HG02938 (cell line): ENCODE measurements at regions not wholly inside any gene's neighbourhood (a gene's known extent, or its start where the extent isn't known, plus 50 kb on each side); places are given as distances from the start of the nearest gene placed in this dataset.
"Not testable (repeated sequence)": the region's sequence is repeated elsewhere in the genome, so short reads cannot be mapped to it uniquely, and the experiment has no call there.

Source experiments
- ATAC-seq: cut with Tn5 transposase; IDR thresholded peaks from one replicate; pipeline ENCODE4 v1.9.1; 2021; ENCODE audit warnings: mild to moderate bottlenecking, moderate library complexity; ENCODE audit not compliant: unreplicated experiment

GRCh38 chr22:48503876-48504275 lies 1323.8 kb downstream of the BRD1 start:
- ATAC-seq, result no peak

DNA sequence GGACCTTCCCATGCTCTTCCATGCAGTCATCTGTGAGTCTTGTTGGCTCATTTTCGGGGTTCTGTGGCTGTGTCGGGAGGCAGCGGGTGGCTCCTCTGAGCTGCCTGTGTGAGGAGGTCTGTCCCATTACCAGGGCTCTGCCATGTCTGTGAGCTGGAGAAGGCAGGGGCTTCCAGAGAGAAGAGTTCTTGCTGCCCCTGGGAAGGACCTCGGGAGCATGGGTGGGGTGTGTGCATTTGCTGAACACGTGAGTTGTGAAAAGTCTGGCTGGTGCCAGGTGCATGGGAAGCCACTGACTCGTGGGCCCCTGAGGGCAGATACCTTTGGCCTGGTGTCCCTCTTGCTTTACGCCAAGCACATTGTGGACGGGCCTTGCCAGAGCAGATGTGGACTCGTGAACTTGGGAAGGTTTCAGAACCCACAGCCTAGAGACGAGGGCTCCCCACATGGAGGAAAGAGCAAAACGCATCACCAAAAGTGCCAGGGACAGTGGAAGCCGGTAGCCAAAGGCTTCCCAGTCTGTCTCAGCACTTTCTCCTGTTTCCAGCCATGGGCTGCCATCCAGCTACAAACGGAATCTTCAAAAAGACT lies 1324.5 kb downstream of the BRD1 start:
- ATAC-seq, result no peak

GRCh38 chr22:48501231-48501750 lies 1326.4 kb downstream of the BRD1 start:
- ATAC-seq, result no peak

DNA sequence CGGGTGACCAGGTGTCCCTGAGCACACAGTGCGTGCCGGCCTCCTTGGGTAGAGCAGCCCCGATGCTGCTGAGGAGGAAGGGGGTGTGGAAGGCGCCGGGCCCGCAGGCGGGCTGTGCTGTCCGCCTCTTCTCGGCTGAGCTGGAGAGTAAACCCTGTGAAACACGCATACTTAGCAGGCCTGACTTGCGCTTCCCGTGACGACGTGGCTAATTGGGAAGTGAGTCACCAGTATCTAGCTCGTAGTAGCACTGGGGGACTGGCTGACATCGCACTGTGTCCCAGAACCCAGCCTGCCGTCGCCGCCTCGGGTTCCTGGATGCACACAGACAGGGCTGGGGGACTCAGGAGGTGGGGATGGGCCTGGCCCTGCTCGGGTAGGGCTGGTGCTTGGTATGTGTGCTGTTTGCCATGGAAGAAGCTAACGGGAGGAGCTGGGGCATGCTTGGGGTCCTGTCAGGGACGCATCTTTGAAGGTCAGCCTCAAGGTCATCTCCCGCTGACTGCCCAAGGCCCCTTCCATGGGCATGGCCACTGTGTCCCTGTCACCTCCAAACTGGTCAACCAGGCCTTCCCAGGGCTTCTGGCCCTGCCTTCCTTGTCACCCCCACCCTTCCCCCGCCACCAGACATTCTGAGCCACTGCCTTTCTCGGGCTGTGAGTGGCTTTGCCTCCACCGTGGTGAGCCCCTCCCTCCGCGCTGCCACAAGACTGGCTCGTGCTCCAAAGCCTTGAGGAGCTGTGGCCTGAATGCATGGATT lies 1327.0 kb downstream of the BRD1 start:
- no peak for ATAC-seq

DNA sequence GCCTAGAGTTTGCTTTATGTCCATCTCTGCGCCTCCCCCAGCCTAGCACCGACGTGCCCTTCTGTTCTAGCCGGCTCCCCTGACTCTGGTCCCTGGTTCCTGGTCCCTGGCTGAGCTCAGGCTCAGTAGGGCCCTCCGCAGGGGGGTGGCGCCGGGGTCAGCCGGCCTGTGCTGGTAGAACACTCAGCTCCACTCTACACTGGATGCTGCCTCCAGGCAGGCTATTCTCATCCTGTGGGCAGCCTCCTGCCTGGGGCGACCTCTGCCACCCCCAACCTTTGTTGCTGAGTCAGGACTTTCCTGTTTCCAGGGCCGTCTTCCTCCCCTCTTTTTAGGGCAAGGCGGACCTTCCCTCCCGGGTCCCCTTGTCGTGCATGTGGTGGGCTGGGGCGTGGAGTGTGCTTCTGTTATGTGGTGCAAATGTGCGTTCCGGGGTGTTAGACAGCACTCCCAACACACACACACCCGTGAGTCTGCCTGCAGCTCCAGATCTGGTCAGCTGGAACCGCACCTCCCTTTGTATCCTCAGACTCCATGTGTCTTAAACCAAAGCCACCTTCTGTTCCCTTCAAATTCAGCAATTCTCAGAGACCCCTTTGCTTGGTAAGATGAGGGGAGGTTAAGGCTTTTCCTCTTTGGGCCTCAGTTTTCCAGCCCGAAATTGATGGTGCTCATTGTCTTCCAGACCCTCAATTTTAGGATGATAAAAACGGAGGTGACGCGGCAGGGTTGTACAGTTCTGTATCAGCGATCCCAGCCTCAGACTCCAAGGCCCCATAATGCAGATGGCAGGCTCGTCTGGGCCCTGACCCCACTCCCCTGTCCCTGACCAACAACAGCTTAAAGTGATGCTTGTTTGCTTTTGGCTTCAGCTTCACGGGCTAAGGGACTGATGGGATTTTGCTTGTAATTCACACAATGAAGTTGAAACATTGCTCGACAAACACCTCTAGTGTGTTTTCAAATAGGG lies 1327.9 kb downstream of the BRD1 start:
- ATAC-seq, result no peak

DNA sequence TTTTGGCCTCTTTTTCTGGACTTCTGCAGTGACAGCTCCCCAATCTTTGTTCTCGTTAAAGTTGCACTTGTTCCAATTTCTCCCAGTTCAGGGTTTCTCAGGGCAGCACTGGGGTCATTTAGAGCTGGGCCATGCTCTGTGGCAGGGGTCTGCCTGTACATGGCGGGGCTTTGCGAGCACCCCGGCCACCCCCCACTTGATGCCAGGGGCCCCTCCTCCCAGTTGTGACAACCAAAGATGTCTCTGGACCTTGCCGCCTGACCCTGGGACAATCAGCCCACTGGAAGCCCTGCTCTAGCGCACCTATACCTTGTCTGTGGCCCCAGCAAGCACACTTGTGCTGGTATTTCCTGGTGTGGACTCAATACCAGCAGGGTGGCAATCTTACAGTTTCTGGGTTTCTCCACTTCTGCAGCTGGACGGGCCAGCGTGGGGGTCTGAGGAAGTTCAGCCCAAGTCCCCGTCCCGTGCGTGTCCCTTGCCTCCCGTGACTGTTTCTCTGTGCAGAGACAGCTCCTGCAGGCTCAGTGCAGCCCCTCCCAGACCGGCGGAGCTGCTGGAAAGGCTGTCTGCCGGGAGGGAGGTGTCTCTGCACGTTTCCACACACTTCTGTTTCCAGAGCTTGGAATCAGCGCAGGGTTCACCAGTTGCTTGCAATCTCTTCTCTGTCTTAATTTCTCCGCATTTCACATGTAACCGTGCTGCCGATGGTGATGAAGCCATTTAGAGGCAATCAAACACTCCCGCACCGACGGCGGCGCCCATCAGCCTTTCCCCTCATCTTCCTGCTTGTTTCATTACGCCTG lies 1328.9 kb downstream of the BRD1 start:
- no peak for ATAC-seq

- ATAC-seq, result not testable (repeated sequence)
These were observed 1329.7 kb downstream of the BRD1 start for GRCh38 chr22:48497743-48498520.

- no peak for ATAC-seq
These were observed 1330.6 kb downstream of the BRD1 start for GRCh38 chr22:48496987-48497650.

DNA sequence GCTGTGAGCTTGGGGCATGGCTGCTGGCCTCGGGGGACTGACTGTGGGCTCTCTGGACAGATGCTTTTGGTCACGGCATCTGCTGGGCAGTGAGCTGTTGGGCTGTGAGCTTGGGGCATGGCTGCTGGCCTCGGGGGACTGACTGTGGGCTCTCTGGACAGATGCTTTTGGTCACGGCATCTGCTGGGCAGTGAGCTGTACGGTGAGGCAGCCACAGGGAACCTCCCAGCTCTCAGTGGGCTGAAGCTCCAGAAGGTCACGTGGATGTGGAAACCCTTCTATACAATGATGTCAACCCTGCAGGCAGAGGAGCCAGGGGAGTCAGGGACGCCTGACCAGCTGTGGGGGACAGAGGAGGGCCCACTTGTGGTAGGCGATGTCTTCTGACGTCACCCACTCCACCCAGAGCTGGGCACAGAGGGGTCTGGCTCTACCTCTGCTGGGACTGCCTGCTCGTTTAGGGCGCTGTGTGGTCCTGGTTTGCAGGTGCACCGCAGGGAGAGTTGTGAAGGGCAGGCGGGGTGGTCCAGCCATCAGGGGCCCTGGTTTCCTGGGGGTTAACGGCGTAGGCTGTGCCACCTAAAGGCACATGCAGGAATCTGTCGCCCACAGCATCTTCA lies 1331.3 kb downstream of the BRD1 start:
- no peak for ATAC-seq

GRCh38 chr22:48495751-48496080 lies 1332.0 kb downstream of the BRD1 start:
- no peak for ATAC-seq

DNA sequence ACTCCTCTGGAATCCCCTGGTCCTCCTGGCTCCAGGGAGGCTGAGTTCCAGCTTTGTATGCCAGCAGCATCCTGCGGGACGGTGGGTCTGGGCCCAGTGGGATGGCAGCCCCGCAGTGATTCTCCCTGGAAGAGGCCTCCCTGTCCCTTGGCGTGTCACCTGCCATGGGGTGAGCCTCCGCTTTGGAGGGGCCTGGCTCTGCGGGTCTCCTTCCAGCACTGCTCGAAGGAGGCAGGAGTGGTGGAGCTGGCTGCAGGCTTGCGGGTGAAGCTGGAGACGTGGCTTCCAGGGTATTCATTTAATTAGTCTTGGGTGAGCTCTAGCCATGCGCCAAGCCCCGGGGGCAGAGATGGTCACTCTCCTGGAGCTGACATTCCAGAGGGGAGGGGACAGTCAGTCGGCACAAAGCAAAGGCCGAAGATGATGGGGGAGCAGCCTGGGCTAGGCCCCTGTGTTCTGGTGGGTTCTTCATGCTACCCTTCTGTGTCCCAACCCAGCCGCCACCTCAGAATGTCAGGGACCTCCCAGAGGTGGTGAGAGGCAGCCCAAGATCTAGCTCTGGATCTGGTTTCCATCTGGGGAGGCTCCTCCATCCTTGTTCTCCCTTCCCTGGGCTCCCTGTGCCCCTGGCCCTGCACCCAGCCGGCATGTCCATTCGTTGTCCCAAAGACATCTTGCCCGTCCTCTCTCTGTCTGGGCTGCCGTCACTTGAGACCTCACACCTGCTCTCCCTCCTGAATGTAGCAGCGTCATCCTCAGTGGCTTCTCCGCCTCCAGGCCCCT lies 1332.5 kb downstream of the BRD1 start:
- no peak for ATAC-seq

DNA sequence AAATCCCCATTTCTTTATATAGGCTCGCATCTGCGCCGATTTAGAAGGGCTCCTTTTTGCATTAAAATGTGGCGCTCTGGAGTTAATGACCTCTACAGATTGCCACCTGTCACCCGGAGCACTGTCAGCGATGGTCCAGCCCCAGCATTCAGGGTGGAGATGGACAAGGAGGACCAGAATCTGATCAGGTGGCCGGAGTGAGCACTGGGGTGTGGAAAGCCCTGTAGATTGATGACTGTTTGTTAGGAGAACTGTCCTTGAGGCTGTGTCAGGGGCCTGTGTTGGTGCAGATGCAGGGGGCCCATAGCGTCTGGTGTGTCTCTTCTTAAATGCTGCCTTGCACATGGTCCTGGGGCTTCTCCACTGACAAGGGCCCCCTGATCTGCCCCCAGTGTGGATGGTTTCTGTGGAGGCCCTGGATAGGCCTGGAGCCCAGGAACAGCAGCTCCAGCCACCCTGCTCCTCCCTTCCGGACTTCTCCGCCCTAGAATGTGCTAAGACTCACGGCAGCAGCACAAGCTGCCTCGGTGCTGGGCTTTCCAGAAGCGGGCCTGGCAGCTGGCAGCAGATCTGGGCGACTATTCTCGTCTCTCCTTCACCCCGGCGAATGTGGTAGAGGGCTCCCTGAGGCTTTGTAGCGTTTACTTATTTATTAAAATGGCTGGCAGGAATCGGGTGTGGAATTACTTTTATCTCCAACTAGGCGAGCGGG lies 1333.3 kb downstream of the BRD1 start:
- no peak for ATAC-seq

DNA sequence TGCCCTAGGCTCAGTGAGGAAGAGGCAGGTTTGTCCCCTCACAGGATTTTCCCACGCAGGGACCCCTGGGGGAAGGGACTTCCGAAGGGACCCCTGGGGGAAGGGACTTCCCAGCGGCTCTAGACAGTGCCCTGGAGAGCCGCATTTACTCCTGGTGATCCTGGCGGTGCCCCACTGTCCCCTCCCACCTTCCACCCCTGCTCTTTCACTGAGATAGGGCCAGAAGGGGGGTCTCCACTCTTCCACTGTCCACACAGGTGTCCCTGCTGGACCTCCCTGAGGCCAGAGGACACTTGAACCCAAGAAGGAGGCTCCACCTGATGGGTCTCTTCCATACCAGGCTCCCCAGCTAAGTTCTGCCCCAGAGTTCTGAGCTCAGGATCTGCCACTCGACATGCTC lies 1333.9 kb downstream of the BRD1 start:
- no peak for ATAC-seq

GRCh38 chr22:48492366-48493320 lies 1335.0 kb downstream of the BRD1 start:
- no peak for ATAC-seq

GRCh38 chr22:48491451-48491941 lies 1336.2 kb downstream of the BRD1 start:
- ATAC-seq, result no peak
